K562 (cell line): ENCODE measurements at regions not wholly inside any gene's neighbourhood (a gene's known extent, or its start where the extent isn't known, plus 50 kb on each side); places are given as distances from the start of the nearest gene placed in this dataset.

Experiments used
- CCAR2 ChIP-seq: fragments of 200-400 bp; formaldehyde crosslinking; IDR thresholded peaks from 2 replicates; pipeline ENCODE4 v1.6.1; 2017; ENCODE audit warnings: mild to moderate bottlenecking, low read depth, low read length
- CHD4 ChIP-seq: fragments of 200-600 bp; sonication (generic); IDR thresholded peaks from 3 replicates; pipeline ENCODE4 v1.6.1; 2012; ENCODE audit warnings: low read depth, mild to moderate bottlenecking, mixed read lengths, low read length, inconsistent platforms; ENCODE audit not compliant: insufficient read depth, insufficient replicate concordance, poor library complexity, severe bottlenecking
- CTCF ChIP-seq, 3 experiments: IDR thresholded peaks in 2 of 3; conservative IDR thresholded peaks in 1 of 3; 2 replicates each; pipeline ENCODE4 v1.5.1; 2011 to 2012; ENCODE audit warnings: low read length in 3 of 3, mild to moderate bottlenecking in 3 of 3, control low read depth in 2 of 3, improper control_type of control experiment in 1 of 3, inconsistent platforms in 1 of 3, low read depth in 1 of 3, mixed read lengths in 1 of 3, moderate library complexity in 1 of 3; ENCODE audit not compliant: insufficient read depth in 2 of 3
- E2F1 ChIP-seq: sonication (generic); formaldehyde crosslinking; IDR thresholded peaks from 2 replicates; pipeline ENCODE4 v1.8.1; 2023; ENCODE audit warnings: mild to moderate bottlenecking, missing genetic modification reagents, moderate library complexity
- HMGXB4 ChIP-seq: sonication (generic); formaldehyde crosslinking; IDR thresholded peaks from 2 replicates; pipeline ENCODE4 v1.8.1; 2023; ENCODE audit warnings: mild to moderate bottlenecking, missing genetic modification reagents
- SIX5 ChIP-seq, 2 experiments: IDR thresholded peaks; 2 replicates each; pipeline ENCODE4 v1.6.1; 2011; ENCODE audit warnings: low read length in 2 of 2, borderline replicate concordance in 1 of 2, low read depth in 1 of 2, mild to moderate bottlenecking in 1 of 2, moderate library complexity in 1 of 2; ENCODE audit not compliant: insufficient read depth in 1 of 2
- ZBTB26 ChIP-seq: fragments of 450-650 bp; formaldehyde crosslinking; IDR thresholded peaks from 2 replicates; pipeline ENCODE4 v1.4.0; 2022; ENCODE audit warnings: missing genetic modification characterization
- ZEB2 ChIP-seq: fragments of 450-650 bp; IDR thresholded peaks from 2 replicates; pipeline ENCODE4 v1.6.1; 2016

- TF ChIP-seq ZEB2 (no peak), SIX5 (IDR thresholded peaks at IDR 0.05; ENCODE audit: borderline replicate concordance in 1 of 2, insufficient read depth in 1 of 2, low read depth in 1 of 2, low read length in 2 of 2) (no peak), ZBTB26 (CRISPR knock-in tag) (no peak), E2F1 (CRISPR knock-in tag) (no peak), CHD4 (no peak), HMGXB4 (CRISPR knock-in tag) (no peak), CCAR2 (no peak), CTCF (IDR thresholded peaks at IDR 0.05 in 2 of 3, conservative IDR thresholded peaks at IDR 0.05 in 1 of 3; ENCODE audit: insufficient read depth in 2 of 3, low read depth in 1 of 3, low read length in 3 of 3) (no peak)
Observed at GRCh38 chr9:89685698-89686097, 80.9 kb downstream of the GADD45G start.
